HG03439 (cell line): ENCODE measurements at regions not wholly inside any gene's neighbourhood (a gene's known extent, or its start where the extent isn't known, plus 50 kb on each side); places are given as distances from the start of the nearest gene placed in this dataset.

Experiments used
- ATAC-seq: cut with Tn5 transposase; IDR thresholded peaks from one replicate; pipeline ENCODE4 v1.9.1; 2021; ENCODE audit warnings: mild to moderate bottlenecking, moderate library complexity; ENCODE audit not compliant: unreplicated experiment

DNA sequence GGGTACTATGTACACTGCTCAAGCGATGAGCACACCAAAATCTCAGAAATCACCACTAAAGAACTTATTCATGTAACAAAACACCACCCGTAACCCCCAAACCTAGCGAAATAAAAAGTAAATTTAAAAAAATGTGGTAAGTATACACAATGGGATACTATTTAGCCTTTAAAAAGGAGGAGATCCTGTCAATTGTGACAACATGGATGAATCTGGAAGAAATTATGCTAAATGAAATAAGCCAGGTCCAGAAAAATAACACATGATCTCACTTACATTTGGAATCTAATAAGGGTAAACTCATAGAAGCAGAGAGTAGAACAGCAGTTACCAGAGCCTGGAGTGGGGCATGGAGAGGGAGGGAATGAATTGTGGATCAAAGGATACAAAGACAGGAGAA is 98.5 kb upstream of the SPATS2L start:
- ATAC-seq, result no peak

GRCh38 chr2:200209030-200209429 is 97.5 kb upstream of the SPATS2L start:
- no peak for ATAC-seq

GRCh38 chr2:200211643-200212042 is 94.8 kb upstream of the SPATS2L start:
- ATAC-seq, result no peak

DNA sequence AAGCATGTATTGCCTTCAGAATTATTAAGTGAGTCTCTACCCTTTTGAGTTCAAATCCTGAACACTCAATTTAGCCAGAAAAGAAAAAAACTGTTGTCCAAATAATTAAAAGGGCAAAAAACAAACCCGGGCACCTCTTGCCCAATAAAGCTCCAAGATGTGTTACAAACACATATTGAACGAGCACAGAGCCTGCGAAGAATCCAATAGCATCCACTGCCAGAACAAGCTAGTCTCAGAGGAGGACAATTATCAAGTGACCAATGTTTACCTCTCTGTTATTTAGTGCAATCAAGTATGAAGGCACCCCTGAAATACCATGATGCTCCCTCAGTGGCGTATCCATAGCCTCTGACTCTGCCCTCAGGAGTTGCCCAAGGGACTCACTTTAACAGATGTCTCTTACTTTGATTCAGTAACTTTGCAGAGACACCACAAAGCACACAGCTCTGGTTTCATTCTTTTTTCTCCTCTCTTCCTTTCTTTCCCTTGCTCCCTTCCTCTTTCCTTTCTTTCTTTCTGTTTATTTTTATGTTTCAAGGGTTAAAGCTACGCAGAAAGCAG is 93.5 kb upstream of the SPATS2L start:
- ATAC-seq, result no peak

GRCh38 chr2:200216310-200216709 is 90.2 kb upstream of the SPATS2L start:
- ATAC-seq, result no peak

DNA sequence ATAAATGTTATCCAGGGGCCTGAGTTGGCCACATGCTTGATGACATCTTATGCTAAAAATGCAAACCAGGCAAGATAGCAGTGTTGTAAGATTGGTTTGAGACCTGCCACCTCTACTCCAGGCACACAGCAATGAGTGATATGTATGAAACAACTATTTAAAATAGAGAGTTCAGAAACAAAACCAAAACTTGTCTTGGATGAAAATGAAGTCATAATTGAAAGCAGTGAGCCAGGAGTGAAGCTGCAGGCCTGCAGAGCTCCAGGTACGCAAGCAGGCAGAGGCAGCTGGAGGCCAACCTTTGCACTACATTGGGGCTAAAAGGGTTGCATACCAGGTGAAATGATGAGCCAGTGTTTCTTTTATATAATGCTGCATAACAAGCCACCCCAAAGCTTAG is 89.2 kb upstream of the SPATS2L start:
- ATAC-seq, result no peak

- ATAC-seq, result no peak
Measured at GRCh38 chr2:200218645-200219044, 87.8 kb upstream of the SPATS2L start.

DNA sequence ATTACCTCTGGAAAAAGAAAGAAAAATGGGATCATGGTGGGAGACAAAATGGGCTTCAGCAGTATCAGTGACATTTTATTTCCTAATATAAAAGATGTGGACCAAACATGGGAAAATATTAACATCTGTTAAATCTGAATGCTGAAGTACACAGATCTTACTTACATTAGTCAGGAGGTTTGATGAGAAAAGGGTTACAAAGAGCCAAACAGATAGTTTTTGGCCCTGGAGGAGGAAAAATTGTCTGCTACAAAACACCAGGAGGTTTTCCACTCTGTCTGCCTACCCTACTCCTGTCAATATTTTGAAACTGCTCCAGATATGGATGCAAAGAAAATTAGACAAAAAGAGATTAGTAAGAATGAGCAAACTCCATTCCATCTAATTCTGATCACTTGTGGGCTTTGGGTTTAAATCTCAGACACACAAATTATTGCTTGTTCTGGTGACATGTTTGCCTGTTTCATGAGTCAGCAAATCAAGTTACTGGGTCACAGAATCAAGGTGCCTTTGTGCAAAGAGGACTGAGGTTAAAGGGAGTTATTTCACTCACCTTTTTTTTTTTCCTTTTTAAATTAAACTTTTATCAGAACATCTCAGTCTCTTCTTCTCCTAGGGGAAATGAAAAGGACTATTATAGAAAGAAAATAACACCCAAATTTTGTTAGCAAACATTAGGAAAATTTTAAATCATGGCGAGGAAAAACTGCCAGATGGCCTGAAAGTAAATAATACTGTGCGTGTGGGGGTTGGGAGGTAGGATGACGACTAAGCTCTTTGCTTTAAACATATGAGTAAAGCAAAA is 87.0 kb upstream of the SPATS2L start:
- ATAC-seq, result no peak

DNA sequence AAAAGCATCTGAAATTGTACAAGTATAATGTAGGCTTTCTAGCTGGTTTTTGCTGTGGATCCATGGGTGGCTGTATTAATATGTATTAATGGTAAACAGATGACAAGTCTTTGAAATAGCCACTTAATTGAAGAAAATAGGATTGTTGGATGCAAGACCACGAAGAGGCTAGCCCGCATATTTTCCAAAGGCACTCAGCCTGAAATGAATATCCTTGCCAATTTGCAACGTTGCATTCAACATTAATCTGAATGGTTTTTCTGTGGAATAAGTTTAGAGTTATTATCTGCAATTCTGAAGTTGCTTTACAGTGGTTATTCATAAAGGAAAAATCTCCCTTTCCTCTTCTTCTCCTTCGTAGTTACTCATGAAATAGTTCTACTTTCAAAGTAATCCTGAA is 86.2 kb upstream of the SPATS2L start:
- no peak for ATAC-seq

DNA sequence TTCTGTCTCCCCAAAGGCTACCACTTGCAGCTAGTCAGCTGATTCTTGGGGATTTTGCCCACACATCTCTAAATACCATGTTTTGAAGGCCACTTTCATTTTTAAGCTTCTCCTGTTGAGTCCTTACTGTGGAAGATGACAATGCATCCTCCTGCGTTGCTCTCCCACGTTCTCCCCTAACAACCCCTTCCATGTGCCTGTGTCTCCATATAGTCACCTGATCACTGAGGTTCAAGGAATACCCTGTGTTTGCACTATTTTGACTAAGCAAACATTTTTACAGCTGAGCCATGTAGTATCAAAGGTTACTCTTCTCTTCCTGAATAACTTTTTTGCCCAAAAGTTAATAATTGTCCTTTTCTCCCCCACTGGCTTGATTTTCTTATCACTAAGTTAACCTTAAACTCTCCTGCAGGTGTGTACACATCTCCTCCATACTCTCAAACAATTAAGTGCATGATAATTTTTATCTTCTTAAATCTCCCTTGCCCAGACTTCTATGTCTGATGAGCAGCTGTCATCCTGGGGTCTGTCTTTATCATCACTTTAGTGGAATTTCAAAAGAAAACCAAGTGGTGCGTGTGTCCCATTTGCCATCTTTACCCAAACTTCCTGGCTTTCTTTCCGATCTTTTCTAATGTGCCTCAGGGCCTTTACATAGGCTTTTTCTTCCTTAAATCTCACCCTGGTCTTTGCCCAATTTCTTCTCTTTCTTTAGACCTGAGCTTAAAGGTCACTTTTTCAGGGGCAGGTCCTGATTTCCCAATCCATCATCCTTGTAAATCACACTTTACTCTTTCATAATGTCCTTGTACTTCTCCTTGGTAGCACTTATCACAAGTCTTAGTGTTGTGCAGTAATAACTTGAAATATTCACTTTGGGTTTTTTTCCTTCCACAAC is 85.2 kb upstream of the SPATS2L start:
- no peak for ATAC-seq

- no peak for ATAC-seq
Measured at GRCh38 chr2:200222791-200223190, 83.7 kb upstream of the SPATS2L start.

DNA sequence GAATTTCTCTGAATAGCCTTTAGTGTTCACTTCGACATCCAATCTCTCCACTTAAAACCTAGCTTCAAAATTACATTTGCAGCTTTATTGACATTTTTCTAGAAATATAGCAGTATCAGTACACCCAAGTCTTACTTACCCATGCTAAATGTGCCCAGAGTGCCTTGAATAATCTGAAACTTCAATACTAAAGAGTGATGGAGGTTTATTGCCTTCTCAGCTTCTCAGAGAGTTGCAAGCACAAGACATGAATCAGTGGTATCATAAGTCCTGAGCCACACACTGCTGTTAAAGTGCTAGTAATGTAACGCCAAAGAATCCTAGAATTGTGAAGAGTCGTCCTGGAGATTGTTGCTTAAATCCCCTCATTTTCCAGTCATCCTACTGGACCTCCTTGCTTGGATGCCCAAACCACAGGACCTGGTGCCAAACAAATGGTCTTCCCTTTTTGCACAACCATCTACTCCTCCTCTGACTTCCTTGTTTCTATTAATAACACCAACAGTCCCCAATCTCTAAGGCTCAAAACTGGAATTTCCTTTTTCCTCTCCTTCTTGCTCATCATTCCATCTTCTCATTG is 83.2 kb upstream of the SPATS2L start:
- no peak for ATAC-seq

DNA sequence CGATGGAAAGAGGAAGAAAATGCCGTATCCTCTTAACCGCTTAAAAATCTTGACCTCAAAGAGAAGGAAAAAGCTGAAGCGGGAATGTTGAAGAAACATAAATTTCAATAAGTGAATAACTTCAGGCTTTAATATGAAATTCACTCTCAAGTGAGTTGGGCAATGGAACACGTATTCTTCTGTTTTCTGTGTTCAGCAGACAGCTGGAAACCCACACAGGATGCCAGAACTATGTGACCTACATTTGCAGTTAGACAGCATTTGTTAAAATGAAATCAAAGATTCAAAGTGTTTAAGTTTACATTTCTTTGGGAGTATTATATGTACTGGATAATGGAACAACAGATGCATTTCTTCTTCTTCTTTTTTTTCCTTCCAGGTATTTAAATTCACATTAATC is 80.5 kb upstream of the SPATS2L start:
- no peak for ATAC-seq

DNA sequence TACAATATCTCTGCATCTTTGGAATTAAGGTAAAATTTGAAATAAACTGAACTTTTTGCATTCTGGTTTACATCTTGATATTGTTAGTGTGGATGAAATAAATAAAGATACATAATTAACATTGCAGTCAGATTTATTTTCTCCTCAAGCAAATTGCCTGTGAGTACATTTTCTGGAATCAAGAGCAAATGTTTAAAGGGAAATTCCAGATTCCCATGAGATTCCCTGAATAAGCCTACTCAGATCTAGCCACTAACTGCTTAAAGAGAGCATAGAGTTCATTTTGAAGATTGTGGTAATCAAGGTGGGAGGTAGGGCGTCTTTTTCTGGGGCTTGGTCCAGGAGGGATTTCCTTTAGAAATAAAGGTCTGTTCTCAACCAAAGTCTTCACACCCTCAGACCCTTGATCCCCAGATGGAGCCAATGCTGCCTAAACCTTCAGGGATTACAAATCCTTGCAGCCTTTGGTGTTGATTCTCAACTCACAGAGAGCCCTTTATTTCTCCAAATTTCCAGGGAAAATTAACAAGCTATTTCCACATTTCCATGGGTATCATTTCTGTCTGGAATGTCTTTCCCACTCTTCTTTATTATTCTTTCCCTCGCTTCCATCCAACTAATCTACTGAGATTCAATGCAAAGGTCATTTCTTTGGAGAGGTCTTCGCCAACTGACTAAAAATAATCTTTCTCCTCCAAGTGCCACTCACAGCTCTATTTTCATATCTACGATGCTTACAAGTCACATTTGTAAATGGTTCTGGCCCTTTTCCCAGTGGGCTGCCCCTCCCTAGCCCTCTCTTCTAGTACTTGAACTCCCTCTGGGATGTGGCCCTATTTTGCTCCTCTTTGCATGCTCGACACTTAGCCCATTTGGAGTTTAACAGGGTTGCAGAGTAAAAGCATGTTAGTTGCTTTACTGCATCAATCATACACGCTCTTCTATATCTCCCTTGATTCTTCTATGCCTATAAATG is 79.8 kb upstream of the SPATS2L start:
- ATAC-seq, result no peak

DNA sequence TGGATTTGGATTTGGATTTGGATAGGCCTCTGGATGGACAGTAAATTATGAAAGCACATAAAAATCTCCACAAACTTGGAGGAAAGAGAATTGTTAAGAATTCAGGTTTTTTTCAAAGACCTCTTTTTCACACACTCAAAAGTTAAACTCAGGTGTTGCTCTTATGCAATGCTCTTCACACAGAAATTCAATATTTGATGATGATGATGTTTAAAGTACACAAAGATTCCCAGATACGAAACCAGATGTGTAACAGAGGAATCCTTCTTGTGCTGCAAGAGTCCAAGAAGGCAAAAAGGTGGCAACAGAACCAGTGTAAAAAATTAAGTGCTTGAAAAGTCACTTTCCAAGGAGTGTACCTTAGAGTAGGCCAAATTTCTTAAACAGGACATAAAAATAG is 75.8 kb upstream of the SPATS2L start:
- no peak for ATAC-seq

DNA sequence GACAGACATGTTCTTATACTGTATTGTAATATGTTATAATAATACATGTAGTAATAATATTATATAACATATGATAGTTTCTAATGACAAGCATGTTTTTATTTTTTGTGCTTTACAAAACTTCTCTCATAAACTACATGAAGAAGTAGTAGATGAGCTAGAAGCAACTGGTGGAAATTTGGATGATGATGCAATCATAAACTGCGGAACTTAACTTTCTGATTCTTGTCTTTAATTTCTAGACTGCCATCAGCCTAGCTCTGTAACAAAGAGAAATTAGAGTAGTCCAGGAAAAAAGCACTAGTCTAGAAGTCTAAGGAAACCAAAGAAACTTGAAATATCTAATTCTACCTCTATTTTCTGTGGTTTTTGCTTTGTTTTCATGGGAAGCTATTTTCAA is 71.0 kb upstream of the SPATS2L start:
- no peak for ATAC-seq

GRCh38 chr2:200239216-200239615 is 67.3 kb upstream of the SPATS2L start:
- no peak for ATAC-seq

DNA sequence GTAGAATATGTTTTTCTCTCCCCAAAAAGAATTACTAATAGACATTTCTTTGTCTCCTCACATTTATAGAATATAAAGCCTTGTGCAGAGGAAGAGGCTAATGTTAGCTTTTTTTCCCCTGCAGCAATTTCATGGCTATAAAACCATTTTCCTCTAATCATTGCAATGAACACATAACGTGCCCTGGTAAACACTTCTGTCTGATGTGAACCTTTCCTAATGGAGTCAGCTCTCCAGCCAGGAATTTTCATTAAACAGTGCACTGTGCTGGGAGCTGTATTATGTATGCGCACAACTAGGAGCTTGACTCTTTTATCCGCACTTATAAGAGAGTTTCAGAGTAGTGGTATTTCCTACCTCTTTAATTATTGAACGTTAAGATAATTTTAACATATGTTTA is 63.9 kb upstream of the SPATS2L start:
- no peak for ATAC-seq

- no peak for ATAC-seq
Measured at GRCh38 chr2:200243441-200243840, 63.1 kb upstream of the SPATS2L start.

DNA sequence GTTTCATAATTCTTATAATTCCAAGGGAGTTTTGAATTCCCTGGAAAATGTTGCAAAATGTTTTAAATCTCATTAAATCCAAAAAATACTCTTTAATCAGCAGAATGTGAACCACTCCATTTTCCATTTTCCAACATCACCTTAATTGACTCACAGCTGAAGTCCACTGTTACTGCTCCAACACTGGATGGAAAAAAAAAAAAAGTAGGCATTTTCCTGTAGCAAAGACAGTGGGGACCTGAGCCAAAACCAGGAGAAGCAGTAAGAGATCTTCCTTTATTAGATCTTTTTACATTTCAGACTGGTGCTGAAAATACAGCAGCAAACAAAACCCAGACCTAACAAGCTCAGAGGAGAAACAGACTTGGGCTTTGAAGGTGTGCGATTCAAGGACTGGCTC is 62.4 kb upstream of the SPATS2L start:
- ATAC-seq, result no peak
